Erythroblast (primary cell): ENCODE measurements at regions not wholly inside any gene's neighbourhood (a gene's known extent, or its start where the extent isn't known, plus 50 kb on each side); places are given as distances from the start of the nearest gene placed in this dataset.

Source experiments
- GATA1 ChIP-seq: IDR thresholded peaks from 2 replicates; pipeline ENCODE4 v1.6.1; 2011; ENCODE audit warnings: low read depth, mild to moderate bottlenecking, control low read depth, low read length, moderate library complexity
- POLR2A ChIP-seq: IDR thresholded peaks from 2 replicates; pipeline ENCODE4 v1.6.1; 2011; ENCODE audit warnings: mild to moderate bottlenecking, low read length

- no peak for TF ChIP-seq POLR2A
- TF ChIP-seq GATA1, result no peak
Measured at GRCh38 chr12:87157791-87158190, 871.4 kb downstream of the C12orf50 start.
